ENCODE measurements at regions not wholly inside any gene's neighbourhood (a gene's known extent, or its start where the extent isn't known, plus 50 kb on each side); places are given as distances from the start of the nearest gene placed in this dataset.

DNA sequence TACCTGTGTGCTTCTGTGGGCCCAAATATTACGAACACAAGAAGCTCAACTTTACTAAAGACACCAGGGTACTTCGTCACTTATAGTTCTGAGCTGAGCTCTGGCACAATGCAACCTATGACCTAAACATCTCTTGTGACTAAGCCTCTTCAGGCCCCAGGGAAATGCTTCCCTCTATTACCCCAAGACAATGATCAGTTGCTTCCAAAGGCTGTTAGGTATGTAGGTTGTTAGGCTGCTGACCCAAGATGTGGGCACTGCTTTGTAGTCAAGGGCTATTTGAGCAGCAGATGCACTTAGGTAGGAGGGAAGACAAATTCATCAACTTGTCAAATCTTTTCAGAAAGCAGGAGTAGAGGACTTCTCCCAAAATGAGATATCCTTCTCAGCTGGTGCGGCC, 640.1 kb downstream of the EPHA4 start:
- TF ChIP-seq, protein P1, sequence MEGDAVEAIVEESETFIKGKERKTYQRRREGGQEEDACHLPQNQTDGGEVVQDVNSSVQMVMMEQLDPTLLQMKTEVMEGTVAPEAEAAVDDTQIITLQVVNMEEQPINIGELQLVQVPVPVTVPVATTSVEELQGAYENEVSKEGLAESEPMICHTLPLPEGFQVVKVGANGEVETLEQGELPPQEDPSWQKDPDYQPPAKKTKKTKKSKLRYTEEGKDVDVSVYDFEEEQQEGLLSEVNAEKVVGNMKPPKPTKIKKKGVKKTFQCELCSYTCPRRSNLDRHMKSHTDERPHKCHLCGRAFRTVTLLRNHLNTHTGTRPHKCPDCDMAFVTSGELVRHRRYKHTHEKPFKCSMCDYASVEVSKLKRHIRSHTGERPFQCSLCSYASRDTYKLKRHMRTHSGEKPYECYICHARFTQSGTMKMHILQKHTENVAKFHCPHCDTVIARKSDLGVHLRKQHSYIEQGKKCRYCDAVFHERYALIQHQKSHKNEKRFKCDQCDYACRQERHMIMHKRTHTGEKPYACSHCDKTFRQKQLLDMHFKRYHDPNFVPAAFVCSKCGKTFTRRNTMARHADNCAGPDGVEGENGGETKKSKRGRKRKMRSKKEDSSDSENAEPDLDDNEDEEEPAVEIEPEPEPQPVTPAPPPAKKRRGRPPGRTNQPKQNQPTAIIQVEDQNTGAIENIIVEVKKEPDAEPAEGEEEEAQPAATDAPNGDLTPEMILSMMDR (conservative IDR thresholded peaks at IDR 0.05; ENCODE audit: low read length), result no peak
- no peak for TF ChIP-seq EZH2phosphoT487 (IDR thresholded peaks at IDR 0.05; ENCODE audit: borderline replicate concordance)

All from Loucy (cell line).